NCI-H2196 treated with DMSO at 0.1 percent for 48 hours (cell line): ENCODE measurements at regions not wholly inside any gene's neighbourhood (a gene's known extent, or its start where the extent isn't known, plus 50 kb on each side); places are given as distances from the start of the nearest gene placed in this dataset.
"Not testable (repeated sequence)": the region's sequence is repeated elsewhere in the genome, so short reads cannot be mapped to it uniquely, and the experiment has no call there.

Source experiments
- DNase-seq: peaks from one replicate; lab custom pipeline; 2025; ENCODE audit not compliant: unreplicated experiment; lab: John Stamatoyannopoulos, UW

DNA sequence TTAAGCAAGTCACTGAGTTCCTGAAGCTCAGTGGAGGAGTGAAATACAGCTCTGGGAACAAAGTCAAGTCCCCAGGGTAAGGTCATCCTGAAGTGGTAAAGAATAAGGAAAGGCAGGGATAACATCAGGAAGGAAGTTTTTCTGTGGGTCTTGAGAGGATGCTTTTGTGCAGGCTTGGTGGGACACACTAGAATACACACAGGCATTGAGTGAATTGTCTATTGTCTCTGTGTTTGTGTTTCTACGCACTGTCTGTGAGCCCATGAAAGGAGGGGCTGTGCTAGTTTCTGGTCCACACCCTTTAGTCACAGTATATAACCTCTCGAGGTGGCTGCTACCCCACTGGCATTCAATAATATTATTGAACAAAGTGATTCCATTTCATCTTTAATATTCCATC lies 95.8 kb upstream of the ABCB5 start:
- DNase-seq, result no peak

DNA sequence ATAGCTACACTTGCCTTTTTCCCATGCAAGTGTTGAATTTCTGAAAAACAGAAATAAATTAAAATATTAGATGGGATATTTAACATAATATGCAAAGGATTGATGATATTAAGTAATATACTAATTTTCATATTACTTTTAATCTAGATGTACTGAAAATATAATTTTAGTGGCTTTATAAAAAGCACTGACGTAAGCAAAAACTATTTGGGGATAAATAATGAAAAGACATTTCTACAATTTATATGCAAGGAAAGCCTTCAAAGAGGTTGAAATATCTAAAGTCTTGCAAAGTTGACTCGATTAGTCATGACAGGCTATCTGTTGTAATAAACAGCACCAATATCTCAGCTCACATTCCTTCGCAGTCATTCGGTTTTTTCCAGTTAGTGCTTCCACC lies 94.9 kb upstream of the ABCB5 start:
- no peak for DNase-seq

DNA sequence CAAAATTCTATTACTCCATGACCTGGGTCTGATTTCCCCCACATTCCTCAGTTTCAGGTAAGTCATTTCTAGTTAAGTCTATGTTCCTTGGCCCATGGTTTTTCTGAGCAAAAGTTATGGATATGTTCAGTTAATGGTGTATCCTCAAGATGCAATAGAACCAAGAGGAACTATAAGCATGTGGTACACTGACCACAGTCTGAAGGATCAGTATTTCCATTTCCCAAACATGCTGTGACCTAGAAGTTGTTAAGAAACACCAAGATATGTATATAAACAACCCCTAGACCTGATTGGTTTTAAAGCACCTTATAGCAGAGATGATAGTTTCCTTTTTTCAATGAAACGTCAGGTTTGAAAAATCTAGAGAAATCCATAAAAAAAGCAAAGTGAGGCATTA lies 94.2 kb upstream of the ABCB5 start:
- DNase-seq, result no peak

DNA sequence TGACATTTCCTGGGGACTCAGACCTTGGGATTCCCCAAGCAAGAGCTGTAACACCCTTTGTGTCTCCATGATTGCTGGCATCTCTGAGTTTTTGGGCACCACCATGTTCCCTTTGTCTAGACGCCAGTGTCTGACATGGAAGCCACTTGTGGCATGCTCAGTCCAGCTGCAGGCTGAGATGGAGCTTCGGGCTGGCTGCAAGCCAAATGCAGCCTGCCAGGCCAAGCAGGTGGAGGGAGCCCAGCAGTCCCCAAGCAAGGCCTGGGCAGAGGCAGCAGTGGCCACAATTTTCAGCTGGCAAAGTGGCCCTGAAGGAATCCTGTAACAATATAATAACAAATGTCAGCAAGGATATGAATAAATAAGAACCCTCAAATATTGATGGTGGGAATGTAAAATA lies 86.2 kb upstream of the ABCB5 start:
- DNase-seq, result no peak

DNA sequence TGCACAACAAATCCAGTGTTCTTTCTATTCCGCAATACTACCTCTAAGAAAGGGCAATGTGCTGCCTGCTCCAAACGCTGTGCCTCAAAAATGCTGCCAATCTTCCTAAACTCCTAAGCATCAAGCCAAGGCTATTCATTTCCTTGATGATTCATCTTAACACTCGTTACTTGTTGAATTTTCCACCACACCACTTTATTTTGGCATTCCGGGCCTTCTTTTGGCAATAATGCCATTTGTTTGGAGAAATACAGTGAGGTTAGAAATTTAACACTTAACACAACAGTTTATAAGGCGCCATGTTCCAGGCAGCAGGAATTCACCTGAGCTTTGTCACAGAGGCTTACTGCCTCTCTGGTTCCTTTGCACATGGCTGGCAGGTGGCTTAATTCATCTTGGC lies 82.6 kb upstream of the ABCB5 start:
- no peak for DNase-seq

DNA sequence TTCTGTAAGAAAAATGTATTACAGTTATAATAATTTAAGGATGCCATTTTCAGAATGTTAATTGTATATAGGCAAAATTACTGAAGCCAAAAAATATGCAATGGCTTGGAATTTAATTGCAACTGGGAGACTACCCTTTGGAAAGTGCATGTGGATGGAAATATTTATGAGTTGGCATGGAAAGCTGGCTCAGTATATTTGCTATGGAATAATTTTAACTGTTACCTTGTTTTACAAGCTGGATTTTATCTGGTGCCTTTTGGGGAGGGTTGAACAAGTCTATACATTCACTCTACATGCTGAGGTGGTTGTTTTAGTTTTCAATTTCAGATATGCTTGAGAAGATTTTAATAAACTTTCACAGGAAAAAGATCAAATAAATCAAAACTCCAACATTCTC lies 80.9 kb upstream of the ABCB5 start:
- DNase-seq, result no peak

DNA sequence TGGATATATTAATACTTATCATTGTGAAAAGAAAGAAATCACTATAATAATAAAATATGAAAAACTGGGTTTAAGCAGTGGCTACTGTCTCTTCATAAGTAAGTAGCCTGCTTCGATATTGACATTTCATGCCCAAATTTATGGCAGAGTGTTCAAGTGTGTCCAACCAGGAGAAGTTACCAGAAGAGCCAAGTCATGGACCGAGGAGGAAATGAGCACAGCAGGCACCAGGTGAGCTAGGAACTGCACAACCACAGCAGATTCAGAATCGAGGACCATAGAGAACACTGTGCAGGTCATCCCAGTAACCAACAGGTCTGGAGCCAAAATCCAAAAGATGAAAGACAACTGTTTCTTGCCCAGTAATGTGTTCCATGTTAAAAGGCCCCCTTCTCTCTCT lies 79.9 kb upstream of the ABCB5 start:
- DNase-seq, result no peak

DNA sequence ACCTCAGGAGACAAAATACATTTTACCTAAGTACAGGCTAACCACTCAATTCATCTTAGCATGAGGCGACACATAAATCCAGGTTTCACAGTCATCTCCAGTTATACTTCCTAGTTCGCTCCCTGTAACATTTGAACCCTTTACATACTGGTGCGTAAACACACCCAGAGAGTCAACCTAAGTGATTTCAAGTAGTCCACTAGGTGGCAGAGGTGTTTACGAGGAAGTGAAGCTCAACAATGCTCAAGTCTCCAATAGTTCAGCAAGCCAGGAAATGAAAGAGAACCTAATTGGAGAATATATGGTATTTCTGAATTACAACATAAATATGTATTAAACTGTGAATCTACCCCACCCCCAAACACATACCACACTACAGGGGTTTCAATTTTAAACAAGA lies 76.3 kb upstream of the ABCB5 start:
- no peak for DNase-seq

DNA sequence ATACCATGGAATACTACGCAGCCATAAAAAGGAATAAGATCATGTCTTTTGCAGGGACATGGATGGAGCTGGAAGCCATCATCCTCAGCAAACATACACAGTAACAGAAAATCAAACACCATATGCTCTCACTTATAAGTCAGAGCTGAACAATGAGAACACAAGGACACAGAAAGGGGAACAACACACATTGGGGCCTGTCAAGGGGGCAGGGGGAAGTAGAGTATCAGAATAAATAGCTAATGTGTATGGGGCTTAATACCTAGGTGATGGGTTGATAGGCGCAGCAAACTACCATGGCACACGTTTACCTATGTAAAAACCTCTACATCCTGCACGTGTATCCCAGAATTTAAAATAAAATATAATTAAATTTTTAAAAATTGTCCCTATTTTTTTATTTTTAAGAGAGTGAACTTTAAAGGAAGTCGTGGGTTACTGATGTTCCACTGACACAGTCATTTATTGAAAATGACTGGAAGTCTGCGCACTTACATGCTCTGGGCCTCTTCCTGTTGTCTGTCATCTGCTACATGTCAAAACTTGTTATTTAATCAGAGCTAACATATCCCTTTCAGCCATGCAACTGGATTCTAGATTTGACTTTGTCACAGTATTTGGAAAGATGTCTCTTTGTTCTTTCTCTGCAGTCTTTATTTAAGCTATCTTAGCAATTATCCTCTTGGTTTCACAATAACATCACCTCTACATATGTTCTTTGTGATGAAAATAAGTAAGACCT lies 73.7 kb upstream of the ABCB5 start:
- no peak for DNase-seq

DNA sequence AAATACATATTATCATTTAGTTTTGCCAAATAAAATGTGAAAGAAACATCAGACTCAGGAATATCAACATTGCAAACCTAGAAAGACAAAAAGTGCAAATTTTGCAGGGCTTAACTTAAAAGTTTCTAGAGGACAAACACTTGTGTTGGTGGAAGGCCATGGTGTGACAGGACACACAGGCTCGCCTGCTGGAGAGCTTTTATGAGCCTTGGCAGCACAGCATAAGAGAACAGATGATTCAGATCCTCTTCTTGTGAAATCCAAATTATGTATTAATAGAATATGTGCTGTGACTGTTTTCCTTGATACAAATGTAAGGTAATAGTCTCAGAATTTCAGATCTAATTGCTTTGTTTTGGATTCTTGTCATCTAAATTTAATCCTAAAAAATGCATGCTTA lies 72.9 kb upstream of the ABCB5 start:
- DNase-seq, result no peak

DNA sequence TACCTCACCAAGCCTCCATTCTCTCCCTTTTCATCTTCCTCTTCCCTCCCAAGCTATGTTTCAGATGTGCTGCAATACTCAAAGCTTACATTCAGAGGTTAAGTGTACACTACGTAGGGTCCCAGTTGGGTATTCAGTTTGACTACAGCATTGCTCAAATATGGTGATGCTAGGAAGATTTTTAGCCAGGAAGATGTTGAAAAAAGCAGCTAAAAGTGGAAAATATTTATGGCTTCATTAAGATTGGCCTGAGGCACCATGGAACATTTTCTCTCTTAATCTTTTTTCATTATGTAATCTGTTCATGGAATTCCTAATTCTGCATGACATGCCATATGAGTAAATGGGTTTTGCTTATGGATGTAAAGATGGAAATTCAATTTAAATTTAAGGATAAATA lies 72.0 kb upstream of the ABCB5 start:
- DNase-seq, result no peak

DNA sequence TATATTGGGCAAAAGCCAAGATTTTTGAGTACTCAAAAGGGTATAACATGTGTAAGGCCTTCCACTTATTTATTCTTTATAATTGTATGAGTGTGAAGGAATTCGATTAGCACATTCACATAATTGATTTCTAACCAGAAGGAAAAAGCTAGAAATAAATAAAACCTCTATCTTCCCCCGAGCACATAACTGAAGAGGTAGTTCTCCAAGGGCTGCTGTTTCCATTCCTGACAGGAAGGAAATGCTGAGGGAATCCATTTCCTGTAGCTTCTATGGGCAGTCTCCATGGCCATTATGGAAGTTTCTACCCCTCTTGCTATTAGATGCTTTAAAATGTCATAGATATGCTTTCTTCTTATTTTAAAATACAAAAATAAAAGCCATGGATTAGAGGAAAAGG lies 70.5 kb upstream of the ABCB5 start:
- DNase-seq, result no peak

DNA sequence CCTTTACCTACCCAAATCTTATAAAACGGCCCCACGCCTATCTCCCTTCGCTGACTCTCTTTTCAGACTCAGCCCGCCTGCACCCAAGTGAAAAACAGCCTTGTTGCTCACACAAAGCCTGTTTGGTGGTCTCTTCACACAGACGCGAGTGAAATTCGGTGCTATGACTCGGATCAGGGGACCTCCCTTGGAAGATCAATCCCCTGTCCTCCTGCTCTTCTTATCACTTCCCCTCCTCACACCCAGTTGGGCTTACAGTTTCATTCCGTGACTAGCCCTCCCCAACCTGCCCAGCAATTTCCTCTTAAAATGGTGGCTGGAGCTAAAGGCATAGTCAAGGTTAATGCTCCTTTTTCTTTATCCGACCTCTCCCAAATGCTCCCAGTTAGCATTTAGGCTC lies 68.5 kb upstream of the ABCB5 start:
- not testable (repeated sequence) for DNase-seq

DNA sequence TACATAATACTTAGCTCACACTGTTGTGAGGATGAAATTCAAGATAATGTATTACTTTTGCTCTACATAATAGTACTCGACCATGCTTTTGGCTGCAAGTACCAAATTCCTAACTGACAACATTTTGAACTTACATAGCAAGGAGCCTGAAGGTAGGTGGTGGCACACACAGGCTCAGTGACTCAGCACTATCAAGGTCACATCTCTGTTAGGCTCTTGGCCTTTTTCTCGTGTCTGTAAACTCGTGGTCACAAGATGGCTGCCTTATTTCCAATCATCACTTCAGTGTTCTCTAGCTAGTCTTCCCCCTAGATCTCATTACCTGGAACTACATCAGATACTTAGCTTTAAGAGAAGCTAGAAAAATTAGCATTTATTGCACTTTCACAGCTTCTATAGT lies 61.4 kb upstream of the ABCB5 start:
- DNase-seq, result no peak

DNA sequence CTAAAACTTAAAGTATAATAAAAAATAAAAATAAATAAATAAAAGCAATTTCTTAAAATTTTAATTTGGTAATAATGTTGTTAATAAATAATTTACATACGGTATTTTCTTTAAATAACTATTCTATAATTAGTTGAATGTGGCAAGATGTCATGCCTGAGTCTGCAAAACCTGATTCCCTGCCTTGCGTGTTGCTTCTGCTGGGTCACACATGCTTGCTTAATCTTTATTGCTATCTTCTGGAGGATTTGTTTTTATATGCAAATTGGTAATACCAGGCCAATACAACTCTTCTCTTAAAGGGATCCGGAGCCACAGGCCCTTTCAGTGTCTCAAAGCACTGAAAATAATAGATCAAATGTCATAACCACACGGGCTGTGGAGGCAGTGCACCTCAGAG lies 59.4 kb upstream of the ABCB5 start:
- DNase-seq, result no peak

DNA sequence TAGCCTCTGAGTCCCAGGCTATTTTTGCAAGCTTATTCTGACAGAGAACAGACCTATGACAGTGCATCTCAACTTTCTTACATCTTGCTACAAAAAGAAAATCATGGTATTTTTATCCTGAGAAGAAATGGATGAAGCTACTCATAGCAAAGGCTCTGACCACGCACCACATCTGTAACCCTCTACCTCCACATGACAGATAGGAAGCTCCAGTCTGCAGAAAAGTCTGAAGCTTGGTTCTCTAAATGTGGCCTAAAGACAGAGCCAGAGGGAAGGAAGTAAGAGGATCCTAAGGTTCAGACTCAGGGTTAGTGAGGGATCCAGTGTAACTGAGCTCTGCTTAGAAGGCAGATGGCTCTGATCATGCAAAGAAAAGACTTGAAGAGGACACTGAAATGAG lies 58.4 kb upstream of the ABCB5 start:
- no peak for DNase-seq

DNA sequence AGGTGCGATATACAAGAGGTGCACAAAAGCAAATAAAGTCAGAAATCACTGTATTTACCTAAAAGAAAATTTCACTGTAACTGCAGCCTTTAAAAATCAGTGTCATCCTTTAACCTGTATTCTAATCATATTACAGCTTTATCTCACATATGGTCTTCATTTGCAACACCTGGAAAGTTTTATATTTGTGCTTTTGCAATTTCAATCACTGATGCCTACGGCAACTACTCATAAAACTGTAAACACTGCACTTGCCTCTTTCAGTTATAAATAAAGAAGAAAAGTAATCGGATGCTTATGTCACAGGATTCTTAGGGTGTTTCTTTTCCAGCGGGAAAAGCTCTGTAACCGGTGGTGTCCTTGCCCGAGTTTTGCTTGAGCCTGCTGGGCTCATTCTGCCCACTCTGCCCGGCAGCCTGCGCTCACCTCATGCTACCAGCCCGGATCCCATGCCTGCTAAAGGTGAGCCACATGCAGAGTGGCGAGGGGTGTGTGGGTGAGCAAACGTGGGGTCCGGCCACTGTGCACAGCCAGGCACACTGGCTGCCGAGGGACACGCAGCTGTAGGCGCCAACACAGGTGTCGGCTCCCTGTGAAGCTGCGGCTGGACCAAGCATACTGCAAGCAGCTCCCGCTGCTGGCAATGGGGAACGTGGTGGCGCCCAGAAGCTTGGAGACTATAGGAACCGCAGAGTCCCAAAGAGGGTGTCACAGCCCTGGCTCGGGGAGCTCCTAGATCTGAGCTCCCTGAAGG lies 56.3 kb upstream of the ABCB5 start:
- no peak for DNase-seq

DNA sequence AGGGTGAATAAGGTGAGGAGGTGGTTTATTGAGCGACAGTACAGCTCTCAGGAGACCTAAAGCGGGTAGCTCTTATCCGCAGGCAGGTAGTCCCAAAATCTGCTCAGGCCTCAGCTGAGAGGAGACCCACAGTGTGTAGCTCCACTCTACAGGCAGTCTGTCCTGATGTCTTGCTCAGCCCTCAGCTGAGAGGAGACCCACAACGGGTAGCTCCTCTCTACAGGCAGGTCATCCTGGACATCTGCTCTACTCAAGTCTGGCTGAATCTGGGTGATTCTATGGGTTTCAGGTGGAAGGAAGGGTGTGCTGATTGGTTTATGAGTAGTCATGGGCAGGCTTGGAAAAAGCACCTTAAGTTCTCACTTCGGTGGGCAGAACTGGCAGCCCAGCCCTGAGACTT lies 55.6 kb upstream of the ABCB5 start:
- DNase-seq, result no peak

DNA sequence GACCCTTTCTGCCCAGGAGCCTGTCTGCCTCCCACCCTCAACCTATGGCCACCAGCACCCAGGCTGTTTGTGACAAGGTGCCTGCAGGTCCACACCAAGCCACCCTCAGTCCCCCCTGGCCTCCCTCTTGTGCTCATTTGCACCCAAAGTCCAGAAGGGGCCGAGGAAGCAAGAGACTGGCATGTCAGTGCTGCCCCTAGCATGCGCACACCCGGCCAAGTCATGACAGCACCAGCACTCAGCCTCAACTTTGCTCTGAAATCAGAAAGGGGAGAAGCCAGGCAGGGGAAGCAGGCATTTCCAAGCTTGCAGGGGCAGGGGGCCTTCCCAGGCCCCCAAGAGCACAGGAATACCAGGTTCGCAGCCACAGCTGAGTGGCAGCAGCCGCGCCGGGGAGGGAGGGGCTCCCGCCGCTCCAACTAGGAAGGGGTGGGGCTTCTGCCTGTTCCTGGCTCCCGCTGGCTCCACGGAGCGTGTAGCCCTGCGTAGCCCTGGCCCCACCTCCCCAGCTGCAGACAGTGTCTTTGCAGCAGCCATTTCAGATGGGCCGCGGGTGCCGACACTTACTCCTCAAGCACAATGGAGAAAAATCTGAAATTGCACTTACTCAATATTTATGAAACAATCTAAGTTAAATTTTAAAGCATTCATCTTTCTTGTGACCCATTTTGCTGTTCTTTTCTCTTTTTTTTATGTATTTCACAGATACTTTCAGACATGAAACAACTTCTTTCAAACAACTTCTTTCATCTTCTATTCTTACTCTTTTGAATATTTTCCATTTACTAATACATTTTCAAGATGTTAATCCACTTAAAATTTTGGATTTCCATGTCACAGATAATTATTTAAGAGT lies 54.9 kb upstream of the ABCB5 start:
- DNase-seq, result no peak

DNA sequence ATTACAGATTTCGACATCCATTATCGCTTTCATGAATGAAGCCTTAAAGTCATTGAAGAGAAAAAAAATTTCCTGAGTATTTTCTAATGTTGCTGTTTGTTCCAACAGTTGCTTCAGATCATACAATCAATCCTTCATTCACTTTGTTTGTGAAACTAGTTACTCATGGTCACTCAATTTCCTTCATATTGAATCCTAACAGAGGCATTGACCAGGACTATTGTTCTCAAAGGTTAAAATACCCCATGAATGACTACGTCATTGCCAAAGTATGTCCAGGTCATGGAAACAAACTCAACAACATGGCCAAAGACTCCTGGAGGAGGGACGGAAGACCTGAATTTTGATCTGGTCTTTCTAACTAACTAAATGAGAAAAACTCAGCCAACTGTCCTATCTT lies 54.0 kb upstream of the ABCB5 start:
- no peak for DNase-seq

DNA sequence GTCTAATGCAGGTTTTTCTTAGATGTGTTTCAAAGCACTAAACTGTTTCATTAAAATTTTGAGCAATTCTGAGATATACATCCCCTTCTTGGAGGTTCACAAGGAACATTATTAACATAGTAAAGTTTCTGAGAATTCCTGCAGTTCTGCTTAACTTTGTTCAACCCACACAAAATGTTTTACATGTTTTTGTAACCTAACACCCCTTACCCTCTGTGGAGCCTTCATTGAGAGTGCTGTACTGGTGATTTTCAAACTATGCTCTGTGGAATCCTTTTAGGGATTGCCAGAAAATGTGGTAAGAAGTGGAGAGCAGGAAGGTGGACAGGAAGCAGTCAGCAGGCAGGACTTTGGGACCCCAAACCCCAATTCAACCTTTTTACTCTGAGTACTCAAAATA lies 53.6 kb upstream of the ABCB5 start:
- no peak for DNase-seq

DNA sequence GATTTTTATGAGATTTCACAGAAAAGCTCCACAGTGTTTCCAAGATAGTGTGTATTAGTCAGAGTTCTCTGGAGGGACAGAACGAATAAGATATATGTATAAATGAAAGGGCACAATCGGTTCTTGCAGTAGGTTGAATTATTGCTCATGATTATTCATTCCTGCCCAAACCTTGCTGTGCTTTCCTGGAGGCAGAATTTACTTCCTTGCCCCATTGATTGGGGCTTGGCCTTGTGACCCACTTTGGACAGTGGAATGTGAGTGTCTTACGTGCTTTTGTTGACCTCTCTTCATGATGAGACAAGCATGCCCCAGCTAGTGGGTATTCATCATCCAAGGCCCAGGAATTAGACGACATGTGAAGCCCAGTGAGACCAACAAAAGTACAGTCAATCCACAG lies 53.0 kb upstream of the ABCB5 start:
- no peak for DNase-seq
